SKM-1 (cell line): ENCODE measurements at regions not wholly inside any gene's neighbourhood (a gene's known extent, or its start where the extent isn't known, plus 50 kb on each side); places are given as distances from the start of the nearest gene placed in this dataset.
A peak's percentile ranks its signal among the peaks of the same experiment; 100 is the strongest.

Experiments
- DNase-seq: peaks from one replicate; lab custom pipeline; 2025; ENCODE audit not compliant: unreplicated experiment; lab: John Stamatoyannopoulos, UW

DNA sequence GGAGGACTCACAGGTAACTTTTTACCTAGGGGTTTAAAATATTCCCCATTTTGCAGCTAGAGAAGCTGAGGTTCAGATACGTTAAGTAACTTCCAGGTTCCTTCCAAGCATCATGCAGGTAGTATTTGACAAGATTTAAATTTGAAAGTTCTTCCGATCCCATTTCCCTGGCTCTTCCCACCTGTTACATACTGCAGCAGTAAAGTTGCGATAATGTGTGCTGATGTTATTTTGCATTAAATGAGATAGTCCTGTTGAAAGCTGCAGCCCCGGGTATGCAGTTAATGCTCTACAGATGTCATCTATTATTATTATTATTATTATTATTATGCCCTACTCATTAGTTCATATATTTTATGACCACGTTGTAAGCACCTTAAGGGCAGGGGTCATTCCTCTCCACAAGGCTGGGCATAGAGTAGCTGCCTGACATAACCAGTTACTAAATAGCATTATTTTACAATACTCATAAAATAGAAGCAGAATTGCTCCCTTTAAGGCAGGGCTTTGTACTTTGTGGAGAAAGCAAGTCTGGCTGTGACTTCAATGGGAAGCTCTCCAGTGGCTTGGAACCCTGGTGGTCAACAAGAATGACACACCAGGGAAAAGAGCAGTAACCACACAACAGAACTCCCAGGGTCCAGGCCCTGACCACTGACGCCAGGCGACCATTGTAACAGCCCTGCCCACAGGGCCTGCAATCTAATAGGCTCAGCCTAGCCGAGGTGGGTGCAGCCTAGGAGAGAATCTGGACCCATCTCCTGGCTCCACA, 90.8 kb upstream of the CALM2 start:
- DNase-seq: no peak

DNA sequence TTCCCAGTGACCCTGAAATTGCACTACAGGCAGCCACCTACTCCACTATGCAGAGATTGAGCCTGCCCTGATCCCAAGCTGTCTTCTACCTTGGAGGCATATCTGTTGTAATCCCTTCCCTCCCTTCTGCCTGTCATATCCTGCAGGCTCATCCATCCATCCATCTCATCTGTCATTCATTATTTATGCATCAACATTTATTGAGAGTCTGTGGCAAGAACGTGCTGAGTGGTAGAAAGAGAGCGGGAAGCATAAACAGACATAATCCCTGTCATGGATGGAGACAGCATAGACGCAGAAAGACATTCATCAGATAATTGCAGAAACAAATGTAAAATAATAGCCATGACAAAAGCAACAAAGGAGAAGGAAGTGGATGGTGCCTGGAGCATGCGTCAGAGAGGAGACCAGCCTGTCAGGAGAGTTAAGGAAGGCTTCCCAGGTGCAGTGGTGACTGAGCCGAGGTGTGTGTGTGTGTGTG, 89.5 kb upstream of the CALM2 start:
- no peak for DNase-seq

DNA sequence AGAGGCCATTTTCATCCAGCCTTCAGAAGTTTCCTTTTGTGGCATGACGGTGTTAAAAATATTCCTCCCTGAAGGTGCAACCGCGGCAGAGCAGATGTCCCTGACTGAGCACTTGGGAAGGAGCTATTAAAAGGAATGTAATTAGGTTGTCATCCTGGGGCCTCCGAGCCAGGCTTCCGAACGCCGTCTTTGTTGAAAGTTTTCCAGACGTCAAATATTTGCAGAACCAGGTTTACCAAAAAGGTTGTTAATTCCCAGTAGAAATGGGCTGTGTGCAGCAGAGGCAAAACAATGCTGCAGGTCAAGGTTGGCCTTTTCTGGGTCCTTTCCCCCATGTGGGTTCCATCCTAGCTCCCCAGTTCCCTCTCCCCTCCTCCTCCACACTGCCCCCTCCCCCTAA, 88.8 kb upstream of the CALM2 start:
- DNase-seq: no peak

DNA sequence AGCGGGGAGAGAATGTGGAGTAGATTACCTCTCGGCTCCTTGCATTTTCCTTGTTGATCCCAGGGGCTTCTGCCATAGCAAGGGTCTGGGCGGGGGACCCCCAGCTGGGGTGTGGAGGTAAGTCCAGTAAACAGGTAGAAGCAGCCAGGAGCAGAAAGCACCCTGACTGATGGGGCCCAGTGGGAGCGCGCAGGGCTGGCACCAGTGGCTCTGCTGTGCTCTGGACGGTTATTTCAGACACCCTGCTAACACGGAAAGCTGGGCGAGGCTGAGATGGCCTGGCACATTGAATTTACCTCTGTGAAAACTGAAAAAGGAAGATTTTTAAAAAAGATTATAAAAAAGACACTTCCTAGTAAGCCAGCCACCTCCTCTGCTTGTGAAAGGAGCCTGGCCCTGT, 88.4 kb upstream of the CALM2 start:
- no peak for DNase-seq

DNA sequence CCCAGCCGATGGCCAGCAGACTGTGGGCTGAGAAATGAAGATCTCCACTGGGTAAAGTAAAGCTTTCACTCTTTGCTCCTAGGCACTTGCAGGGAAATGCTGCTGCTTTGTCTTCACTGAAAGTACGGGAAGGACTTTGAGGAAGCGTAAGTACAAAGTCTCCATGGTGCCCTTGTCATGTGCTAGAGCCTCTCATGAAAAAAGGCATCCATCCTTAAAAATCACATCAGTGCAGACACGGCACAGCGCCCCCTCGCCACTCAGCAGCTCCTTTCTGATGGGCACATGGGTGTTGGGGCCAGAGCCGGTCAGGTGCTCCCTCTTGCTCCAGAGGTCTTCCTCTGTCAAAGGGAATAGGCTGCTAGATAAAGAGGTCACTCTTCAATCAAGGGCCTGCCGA, 87.8 kb upstream of the CALM2 start:
- no peak for DNase-seq

DNA sequence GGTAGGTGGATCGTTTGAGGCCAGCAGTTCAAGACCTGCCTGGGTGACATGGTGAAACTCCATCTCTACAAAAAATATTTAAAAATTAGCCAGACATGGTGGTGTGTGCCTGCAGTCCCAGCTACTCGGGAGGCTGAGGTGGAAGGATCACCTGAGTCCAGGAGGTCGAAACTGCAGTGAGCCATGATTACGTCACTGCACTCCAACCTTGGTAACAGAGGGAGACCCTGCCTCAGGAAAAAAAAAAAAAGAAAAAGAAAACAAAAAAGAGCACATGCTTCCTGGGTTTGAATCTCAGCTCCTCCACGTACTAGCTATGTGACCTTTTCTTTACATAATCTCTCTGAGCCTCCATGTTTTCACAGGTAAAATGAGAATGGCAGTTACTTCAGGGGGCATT, 86.3 kb upstream of the CALM2 start:
- no peak for DNase-seq

DNA sequence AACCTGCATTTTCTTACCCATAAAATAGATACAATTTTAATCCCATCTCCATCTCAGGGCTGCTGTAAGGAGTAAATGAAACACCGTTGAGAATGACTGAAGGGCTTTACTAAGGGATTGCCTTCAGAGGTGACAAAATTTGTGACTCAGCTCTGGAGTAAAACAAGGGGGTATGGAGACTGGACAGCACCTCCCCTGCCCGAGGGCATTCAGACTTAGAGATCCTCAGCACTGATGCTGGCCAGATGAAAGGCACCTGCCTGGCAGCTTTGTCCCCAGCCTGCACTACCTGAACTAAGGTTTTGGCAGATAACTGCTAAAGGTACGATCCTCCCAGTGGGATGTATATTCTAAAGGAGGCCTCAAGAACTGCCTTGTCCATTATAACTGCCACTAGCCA, 84.7 kb upstream of the CALM2 start:
- no peak for DNase-seq

DNA sequence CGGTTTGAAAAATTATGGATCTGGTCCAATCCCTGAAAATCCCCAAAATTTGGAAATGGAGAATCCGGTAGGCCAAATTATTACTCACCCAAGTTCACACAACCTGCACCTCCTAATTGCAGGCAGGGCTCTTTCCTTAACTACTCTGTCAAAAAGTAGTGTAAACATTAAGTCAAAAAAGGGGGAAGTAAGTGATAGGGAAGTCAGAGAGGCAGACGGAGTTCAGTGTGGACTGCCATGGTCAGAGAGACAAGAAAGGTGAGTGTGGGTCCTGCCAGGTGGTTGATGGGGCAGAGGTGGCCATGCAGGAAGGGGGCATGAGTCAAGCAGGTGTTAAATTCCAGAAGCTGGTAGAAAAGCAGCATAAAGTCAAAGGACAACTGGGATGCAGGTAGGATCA, 83.5 kb upstream of the CALM2 start:
- peak; percentile 70 for DNase-seq

DNA sequence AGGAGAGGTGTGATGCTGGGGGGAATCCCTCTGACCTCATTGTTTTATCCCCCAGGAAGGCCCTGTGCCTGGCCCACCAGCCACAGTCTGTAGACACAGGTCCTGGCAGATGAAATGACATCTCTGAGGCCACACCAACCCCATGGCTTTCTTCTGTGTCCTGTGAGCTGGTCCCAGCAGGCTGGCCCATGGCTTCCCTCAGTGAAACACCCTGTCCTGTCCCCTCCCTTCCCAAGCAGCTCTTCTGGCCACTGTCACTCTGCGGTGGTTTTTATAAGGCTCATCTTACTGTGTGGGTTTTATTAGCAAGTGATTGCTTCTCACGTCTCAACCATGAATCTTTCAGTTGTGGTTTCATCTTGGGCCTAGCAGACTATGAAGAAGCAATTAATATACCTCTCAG, 81.6 kb upstream of the CALM2 start:
- no peak for DNase-seq

DNA sequence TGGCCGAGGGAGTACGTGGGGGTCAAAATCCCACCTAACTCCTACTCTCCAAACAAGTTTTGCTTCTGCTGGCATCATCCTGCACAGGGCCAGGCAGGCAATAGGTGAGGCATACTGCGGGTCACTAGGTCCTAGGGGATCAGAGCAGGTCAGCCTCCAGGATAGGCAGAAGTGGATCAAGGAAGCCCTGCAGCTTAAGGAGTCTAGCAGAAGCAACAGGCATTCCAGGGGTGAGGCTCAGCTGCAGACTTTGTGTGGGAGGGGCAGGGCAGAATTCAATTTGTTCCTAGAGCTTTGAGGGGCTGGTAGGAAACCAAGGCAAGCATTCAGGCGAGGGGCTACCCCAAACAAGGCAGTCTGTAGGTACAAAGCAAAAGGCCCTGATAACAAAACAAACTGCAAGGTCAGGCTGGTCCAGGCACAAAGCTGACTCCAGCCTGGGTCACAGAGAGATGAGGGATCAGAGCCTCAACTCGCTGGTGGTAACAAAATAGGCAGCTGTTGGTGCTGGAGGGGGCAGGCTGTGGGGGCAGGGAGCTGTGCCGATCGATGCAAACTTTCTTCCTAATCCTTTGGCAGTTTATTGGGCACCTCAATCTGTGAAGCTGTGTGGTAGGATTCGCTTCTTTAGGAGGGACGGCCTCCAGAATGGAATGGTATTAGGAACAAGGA, 80.2 kb upstream of the CALM2 start:
- no peak for DNase-seq

DNA sequence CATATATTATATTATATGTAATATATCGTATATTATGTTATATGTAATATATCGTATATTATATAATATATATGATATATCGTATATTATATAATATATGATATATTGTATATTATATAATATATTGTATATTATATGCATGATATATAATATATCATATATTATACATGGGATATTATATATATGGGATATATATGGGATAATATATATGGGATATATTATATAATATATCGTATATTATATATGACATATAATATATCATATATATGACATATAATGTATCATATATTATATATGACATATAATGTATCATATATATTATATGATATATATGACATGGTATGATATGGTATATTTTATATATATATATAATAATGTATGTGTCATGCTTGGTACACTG, 79.5 kb upstream of the CALM2 start:
- no peak for DNase-seq

DNA sequence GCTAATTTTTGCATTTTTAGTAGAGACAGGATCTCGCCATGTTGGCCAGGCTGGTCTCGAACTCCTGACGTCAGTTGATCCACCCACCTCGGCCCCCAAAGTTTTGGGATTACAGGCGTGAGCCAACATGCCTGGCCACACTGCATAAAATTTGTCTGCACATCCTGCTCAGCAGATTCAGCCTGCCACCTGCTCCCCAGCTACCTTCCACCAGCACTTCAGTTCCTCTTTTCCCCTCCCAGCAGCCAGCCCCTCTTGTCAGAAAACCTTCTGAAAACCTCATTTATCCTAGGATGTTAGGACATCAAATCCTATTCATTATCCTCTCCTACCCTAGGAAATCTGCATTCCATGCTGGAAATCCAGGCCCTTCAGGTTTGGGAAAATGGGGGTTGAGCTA, 78.2 kb upstream of the CALM2 start:
- no peak for DNase-seq

DNA sequence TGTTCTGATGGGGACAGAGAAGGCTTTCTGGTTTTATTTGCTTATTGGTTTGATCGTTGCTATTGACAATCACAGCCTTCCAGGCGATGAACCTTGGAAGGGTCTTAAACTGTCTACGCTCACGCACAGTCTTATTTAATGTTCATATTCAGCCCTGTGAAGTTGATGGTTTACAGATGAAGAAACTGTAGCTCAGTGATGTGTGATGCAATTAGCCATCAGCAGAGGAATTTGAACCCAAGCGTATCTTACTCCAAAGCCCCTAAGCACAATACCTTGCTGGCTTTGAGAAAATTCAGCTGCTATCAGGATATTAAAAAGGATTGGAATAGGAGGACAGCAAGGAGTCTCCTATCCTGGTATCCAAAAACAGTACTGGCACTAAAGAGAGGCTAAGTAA, 77.1 kb upstream of the CALM2 start:
- no peak for DNase-seq

DNA sequence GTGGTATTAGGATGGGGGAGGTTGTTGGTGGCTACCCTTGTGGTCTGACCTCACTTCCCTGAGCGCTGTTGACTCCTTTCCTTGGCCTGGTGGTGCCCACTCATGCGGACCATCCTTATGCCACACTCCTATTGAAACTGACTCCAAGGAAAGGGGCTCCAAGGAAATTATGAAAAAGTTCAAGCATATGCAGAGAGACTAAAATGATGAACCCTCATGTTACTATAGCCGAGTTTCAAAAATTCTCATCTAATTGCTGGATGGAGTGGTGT, 75.0 kb upstream of the CALM2 start:
- DNase-seq: no peak

DNA sequence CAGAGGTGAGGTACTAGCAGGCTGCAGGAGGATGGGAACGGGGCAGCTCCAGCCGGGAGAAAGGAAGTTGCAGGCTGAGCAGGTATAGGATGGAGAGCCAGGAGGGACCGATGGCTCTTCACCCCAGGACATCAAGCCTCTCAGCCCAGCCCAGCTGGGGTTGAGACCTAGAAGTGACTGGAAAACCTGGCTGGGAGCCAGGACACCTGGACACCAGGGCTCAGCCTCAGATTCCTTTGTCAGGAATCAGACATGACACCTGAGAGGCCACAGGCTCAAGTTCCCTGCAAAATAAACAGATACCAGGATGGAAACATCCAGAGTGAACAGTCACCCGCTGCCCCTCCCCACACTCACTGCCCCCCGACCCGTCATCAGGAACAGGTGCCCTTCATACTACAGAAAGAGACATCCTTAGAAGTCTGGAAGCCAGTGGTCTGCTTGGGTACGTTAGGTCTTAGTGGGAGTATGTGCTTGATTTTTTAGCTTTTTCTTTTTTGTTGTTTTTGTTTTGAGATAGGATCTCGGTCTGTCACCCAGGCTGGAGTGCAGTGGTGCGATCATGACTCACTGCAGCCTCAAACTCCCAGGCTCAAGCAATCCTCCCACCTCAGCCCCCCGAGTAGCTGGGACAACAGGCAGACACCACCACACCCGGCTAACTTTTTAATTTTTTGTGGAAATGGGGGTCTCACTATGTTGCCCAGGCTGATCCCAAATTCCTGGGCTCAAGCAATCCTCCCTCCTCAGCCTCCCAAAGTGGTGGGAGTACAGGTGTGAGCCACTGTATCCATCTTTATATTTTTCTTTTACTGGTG, 74.5 kb upstream of the CALM2 start:
- no peak for DNase-seq

DNA sequence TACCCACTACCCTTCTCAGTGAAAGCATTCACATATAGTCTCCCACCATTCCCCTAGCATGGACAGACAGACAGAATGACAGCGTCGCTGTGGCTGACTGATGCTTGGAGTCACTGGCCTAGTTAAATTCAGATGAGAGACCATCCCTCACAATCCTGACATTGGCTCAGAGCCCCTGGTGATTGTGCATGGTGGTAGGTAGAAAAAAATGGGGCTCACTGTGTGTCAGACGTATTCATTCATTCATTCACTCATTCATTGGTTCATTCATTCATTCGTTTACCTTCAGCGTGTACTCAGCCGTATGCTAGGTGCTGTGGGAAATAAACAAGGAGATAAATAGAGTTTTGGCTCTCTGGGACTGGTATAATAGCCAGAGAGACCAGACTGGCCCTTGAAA, 73.6 kb upstream of the CALM2 start:
- no peak for DNase-seq

DNA sequence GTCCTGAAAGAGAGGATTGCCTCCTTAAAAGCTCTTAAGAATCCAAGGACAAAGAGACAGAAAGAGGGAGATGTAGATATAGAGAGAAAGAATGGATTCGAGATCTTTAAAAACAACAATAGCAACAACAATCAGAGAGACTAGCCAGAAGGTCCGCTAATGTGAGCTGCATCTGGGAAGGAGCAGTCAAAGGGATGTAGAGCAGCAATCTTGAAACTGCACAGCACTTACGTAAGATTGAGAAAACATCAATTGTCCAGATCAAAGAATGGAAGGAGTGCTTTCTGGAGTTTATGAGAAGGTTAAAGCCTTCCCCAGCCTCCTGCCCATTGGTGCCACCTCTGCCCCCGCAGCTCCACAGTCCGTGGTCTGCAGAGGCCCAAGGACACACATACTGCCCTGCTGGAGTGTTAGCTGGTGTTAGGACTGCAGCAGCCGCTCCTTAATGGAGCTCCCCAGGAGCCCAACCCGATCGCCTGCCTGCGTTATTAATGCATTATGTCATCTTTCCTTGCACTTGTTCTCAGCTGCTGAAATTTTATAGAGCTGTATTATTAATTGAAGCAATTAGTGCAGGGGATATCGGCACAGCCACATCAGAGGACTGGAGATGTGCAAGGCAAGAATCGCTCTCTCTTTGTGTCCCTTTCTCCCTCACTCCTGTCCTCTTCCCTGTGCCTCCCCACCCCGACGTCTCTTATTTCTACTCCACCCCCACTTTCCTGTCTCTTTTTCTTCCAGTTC, 73.0 kb upstream of the CALM2 start:
- no peak for DNase-seq

DNA sequence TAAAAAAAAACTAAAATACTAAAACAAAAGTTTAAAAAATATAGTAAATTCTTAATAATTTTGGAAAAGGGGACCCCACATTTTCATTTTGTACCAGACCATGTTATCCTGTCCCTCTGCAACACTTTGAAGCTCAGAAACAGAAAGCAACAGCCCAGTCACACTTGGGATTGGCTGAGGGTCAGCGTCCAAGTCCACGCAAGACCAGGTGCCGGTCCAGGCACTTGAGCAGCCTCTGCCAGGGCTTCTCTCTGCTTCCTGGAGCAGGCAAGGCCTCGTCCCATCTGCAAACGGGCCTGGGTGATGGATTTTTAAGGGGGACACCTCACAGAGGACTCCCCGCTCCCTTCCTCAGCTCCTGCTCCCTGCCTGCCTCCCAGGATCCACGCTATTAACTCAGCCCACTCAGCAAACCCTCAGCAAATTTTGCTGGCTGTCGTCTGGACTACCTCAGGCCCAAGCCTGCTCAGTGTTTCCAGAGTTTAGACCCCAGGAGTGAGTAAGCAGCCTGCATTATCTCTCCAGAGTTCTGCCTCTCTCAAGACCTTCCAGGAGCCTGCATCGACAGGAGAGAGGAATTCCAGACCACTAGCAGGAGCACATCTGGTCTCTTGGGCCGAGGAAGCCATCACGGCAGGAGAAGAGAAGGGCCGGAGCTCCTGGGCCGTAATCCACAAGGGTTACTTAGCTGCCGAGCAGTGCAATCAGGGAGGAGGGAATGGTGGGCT, 67.4 kb upstream of the CALM2 start:
- DNase-seq: no peak

DNA sequence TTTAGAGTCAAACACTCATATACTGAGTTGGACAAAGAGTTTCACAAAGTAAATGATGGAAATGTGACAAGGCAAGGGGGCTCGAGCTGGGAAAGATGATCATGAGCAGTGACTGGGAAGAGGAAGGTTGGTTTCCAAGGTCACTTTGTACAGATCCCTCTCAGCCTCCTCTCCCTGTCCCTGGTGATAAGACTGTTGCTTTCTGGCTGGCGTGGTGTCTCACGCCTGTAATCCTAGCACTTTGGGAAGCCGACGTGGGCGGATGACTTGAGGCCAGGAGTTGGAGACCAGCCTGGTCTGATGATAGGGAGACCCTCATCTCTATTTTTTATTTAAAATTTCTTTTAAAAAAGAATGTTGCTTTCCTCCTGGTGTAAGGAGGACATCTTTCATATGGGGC, 65.4 kb upstream of the CALM2 start:
- DNase-seq: no peak

DNA sequence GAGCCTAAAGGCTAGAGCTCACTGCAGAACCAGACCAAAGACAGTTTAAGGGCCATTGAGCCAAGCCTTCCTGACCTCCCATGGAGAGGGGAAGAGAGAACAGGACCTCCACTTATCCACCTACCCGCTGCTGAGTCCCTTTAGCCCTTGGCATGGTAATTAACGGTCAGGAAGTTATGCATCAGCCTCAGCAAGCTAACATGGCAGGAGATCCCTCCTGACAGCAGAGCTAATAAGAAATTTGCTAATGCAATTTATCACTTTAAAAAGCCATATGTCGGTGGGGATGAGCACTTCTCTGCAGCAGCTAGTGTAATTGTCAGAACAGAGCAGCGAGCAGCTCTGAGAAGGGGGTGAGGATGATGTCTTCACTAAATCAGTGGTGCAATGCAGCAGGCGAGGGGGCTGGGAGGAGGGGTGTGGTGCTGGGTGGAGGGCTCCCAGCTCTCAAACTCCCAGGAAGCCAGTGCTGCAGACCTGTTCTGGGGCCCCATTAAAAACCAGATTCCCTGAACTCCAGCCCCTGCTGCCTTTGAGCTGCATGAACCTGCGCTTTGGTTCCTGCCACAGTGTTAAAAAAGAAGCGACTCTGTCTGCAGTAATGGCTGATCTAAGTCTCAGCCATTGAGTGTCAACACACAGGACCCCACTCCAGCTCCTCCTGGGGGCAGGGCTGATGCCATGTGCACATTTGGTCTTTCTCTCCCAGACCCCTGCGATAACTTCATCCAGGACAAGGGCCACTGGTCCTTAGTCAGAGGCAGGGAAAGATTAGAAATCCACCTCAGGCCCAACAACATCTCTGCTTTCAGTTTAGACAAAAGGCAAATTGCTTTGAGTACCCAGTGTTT, 63.0 kb upstream of the CALM2 start:
- DNase-seq: no peak
